ENCODE measurements at regions not wholly inside any gene's neighbourhood (a gene's known extent, or its start where the extent isn't known, plus 50 kb on each side); places are given as distances from the start of the nearest gene placed in this dataset.

DNA sequence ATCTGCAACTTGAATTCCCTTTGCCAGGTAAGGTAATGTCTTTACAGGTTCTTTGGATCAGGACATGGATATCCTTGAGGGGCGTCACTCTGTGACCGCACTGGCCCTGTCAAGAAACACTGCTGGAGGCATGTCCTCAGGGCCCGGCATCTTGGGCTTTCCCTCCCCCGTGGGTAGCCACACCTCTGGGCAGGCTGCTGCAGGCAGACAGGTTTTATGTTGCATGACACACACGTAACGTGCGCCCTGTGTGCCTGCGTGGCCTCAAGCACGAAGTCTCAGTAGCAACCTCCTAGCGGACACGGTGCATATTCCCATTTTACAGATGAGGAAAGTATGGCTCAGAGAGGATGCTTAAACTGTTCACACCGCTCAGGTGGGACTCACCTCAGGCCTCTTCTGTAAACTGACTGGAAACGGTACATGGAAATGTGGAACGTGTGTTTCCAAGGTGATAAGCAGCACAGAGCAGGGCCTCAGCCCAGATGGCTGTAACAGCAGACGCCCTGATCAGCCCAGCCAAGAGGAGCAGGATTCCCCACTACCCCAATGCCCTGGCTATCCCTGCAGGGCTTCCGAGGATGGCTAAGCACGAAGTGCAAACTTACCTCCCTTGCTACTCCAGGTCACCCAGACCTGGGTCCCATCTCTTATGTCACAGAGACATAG lies 553.6 kb downstream of the TCERG1L start:
- Histone ChIP-seq H3K27ac (no peak overlapping the region), H3K27me3 (peaks cover 0 to 30% of the 10 kb centered on the region in 2 donors), H3K4me3 (no peak overlapping the region), H3K4me1 (no peaks in the 10 kb centered on the region), H3K9me3 (peaks cover 0 to 18% of the 10 kb centered on the region in 2 donors), H3K36me3 (no peaks in the 10 kb centered on the region)
- TF ChIP-seq, protein P1, sequence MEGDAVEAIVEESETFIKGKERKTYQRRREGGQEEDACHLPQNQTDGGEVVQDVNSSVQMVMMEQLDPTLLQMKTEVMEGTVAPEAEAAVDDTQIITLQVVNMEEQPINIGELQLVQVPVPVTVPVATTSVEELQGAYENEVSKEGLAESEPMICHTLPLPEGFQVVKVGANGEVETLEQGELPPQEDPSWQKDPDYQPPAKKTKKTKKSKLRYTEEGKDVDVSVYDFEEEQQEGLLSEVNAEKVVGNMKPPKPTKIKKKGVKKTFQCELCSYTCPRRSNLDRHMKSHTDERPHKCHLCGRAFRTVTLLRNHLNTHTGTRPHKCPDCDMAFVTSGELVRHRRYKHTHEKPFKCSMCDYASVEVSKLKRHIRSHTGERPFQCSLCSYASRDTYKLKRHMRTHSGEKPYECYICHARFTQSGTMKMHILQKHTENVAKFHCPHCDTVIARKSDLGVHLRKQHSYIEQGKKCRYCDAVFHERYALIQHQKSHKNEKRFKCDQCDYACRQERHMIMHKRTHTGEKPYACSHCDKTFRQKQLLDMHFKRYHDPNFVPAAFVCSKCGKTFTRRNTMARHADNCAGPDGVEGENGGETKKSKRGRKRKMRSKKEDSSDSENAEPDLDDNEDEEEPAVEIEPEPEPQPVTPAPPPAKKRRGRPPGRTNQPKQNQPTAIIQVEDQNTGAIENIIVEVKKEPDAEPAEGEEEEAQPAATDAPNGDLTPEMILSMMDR (IDR thresholded peaks at IDR 0.05), result no peak
- TF ChIP-seq POLR2A (IDR thresholded peaks at IDR 0.05) (no peak), POLR2AphosphoS5 (IDR thresholded peaks at IDR 0.05) (no peak)
- no peak for DNase-seq (ENCODE audit: low spot score in 2 of 2)
- intact Hi-C loops (cut with DNase I; ENCODE audit: low total_unique reads), result no loop called here

- no peak for DNase-seq (ENCODE audit: low spot score in 2 of 2)
- peaks cover 0 to 30% of the 10 kb centered on the region in 2 donors for H3K27me3 ChIP-seq
- H3K9me3 ChIP-seq, result peaks cover 0 to 18% of the 10 kb centered on the region in 2 donors
- H3K27ac ChIP-seq, result no peak overlapping the region
- no peaks in the 10 kb centered on the region for H3K36me3 ChIP-seq
- TF ChIP-seq, protein P1 (IDR thresholded peaks at IDR 0.05), result no peak
- TF ChIP-seq POLR2AphosphoS5 (IDR thresholded peaks at IDR 0.05) (no peak), POLR2A (IDR thresholded peaks at IDR 0.05) (no peak)
- intact Hi-C loops (cut with DNase I; ENCODE audit: low total_unique reads), result no loop called here
- H3K4me3 ChIP-seq, result no peak overlapping the region
- H3K4me1 ChIP-seq, result no peaks in the 10 kb centered on the region
Observed at GRCh38 chr10:130758529-130758928, 553.0 kb downstream of the TCERG1L start.

GRCh38 chr10:130761032-130761575 lies 550.4 kb downstream of the TCERG1L start:
- TF ChIP-seq POLR2AphosphoS5 (IDR thresholded peaks at IDR 0.05), result no peak
- TF ChIP-seq, protein P1 (IDR thresholded peaks at IDR 0.05), result no peak
- no peak for TF ChIP-seq POLR2A (IDR thresholded peaks at IDR 0.05)
- no peak overlapping the region for H3K27ac ChIP-seq
- no peaks in the 10 kb centered on the region for H3K36me3 ChIP-seq
- DNase-seq (ENCODE audit: low spot score in 2 of 2), result no peak
- peaks cover 0 to 26% of the 10 kb centered on the region in 2 donors for H3K27me3 ChIP-seq
- no peak overlapping the region for H3K4me3 ChIP-seq
- no peaks in the 10 kb centered on the region for H3K4me1 ChIP-seq
- intact Hi-C loops (cut with DNase I; ENCODE audit: low total_unique reads), result no loop called here
- H3K9me3 ChIP-seq, result peaks cover 0 to 9% of the 10 kb centered on the region in 2 donors

DNA sequence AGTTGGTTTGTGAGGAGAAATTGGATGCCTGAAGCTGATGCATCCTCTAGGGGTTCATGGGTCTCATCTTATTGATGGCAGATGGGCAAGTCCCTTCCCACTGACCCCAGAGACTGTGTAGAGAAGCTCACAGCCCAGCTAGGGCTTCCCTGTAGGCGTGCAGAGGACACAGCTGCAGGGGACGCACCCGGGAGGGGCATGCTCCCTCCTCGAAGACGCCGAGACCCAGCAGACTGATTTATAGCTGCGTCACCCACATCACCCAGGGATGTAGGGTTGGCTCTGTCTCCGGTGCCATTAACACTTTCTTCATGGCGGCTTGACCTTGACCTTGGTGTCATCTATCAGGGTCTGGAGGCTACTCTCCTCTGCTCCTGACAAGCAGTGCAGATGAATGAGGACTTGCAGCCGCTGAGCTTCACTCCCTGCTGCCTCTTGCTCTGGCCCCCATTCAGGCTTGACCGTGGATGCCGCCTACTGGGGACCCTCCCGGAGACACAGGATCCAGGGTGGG lies 549.7 kb downstream of the TCERG1L start:
- no peaks in the 10 kb centered on the region for H3K4me1 ChIP-seq
- DNase-seq (ENCODE audit: low spot score in 2 of 2), result no peak

GRCh38 chr10:130762491-130762890 lies 549.0 kb downstream of the TCERG1L start:
- Histone ChIP-seq H3K27ac (no peak overlapping the region), H3K4me3 (no peak overlapping the region), H3K27me3 (peaks cover 0 to 28% of the 10 kb centered on the region in 2 donors), H3K36me3 (no peaks in the 10 kb centered on the region), H3K4me1 (no peaks in the 10 kb centered on the region), H3K9me3 (peaks cover 5 to 15% of the 10 kb centered on the region in 2 donors)
- TF ChIP-seq POLR2AphosphoS5 (IDR thresholded peaks at IDR 0.05) (no peak), POLR2A (IDR thresholded peaks at IDR 0.05) (no peak)
- TF ChIP-seq, protein P1 (IDR thresholded peaks at IDR 0.05), result no peak
- intact Hi-C loops (cut with DNase I; ENCODE audit: low total_unique reads), result no loop called here
- DNase-seq (ENCODE audit: low spot score in 2 of 2), result no peak

More for the DNA sequence above, 549.7 kb downstream of the TCERG1L start:
- peaks cover 0 to 9% of the 10 kb centered on the region in 2 donors for H3K9me3 ChIP-seq
- H3K4me3 ChIP-seq, result no peak overlapping the region
- no peak overlapping the region for H3K27ac ChIP-seq
- no peaks in the 10 kb centered on the region for H3K36me3 ChIP-seq
- H3K27me3 ChIP-seq, result peaks cover 0 to 33% of the 10 kb centered on the region in 2 donors
- TF ChIP-seq POLR2AphosphoS5 (IDR thresholded peaks at IDR 0.05) (no peak), POLR2A (IDR thresholded peaks at IDR 0.05) (no peak)
- intact Hi-C loops (cut with DNase I; ENCODE audit: low total_unique reads), result no loop called here
